ENCODE measurements at regions not wholly inside any gene's neighbourhood (a gene's known extent, or its start where the extent isn't known, plus 50 kb on each side); places are given as distances from the start of the nearest gene placed in this dataset.

GRCh38 chr10:125482637-125483036 lies 200.3 kb downstream of the TEX36 start:
- no peaks in the 10 kb centered on the region for H3K9me3 ChIP-seq (replicated peaks; ENCODE audit: control insufficient read depth, insufficient read depth, low read length)
- CTCF ChIA-PET, result interaction anchor here (0.6 kb wide), 1 partner anchor 33 kb away, joined by 3 read pairs; no protein-coding TSS in a partner anchor
- H2AFZ ChIP-seq (ENCODE audit: control insufficient read depth, low read depth, low read length), result no peak overlapping the region
- no peaks in the 10 kb centered on the region for H3K79me2 ChIP-seq (ENCODE audit: control insufficient read depth, insufficient read depth, low read length)
- SMC1A ChIA-PET (ENCODE audit: uncharacterized antibody, unreplicated experiment), result no interaction called here
- in situ Hi-C loops (cut with MboI) (no loop called here), intact Hi-C loops (cut with micrococcal nuclease; ENCODE audit: unreplicated experiment) (no loop called here)
- no peak overlapping the region for H3K27ac ChIP-seq (ENCODE audit: control insufficient read depth, insufficient read depth)
- no peaks in the 10 kb centered on the region for H3K27me3 ChIP-seq (replicated peaks in 1 of 2; ENCODE audit: control insufficient read depth in 2 of 2, insufficient read depth in 2 of 2, low read length in 1 of 2)
- BruUV-seq (replicated peaks), result no TSS peak
- H3K4me3 ChIP-seq, result no peak overlapping the region
- RAD21 ChIA-PET (ENCODE audit: unreplicated experiment), result no interaction called here
- ATAC-seq, result no peak
- 37% methylated on average over 5 of the region's 5 CpGs for WGBS (ENCODE audit: insufficient coverage, insufficient replicate concordance, low lambda C conversion rate, missing lambda C conversion rate)
- POLR2A ChIA-PET, result no interaction called here
- no peak for DNase-seq (ENCODE audit: low read depth, low spot score)
- H3K9ac ChIP-seq (ENCODE audit: control insufficient read depth, insufficient read depth, low read length), result no peak overlapping the region
- no peak overlapping the region for H3K4me2 ChIP-seq (ENCODE audit: control insufficient read depth, insufficient read depth)
- no peaks in the 10 kb centered on the region for H4K20me1 ChIP-seq (ENCODE audit: control insufficient read depth, insufficient read depth)
- H3K36me3 ChIP-seq (ENCODE audit: control insufficient read depth in 2 of 2, insufficient read depth in 2 of 2, low read length in 1 of 2), result no peaks in the 10 kb centered on the region
- H3K4me1 ChIP-seq (ENCODE audit: control insufficient read depth, insufficient read depth, low read length), result no peaks in the 10 kb centered on the region
- TF ChIP-seq CHD1 (IDR thresholded peaks at IDR 0.05; ENCODE audit: low read depth, low read length), result no peak
- TF ChIP-seq NFIC (IDR thresholded peaks at IDR 0.05; ENCODE audit: low read depth, low read length), result no peak
- TF ChIP-seq CBX3 (IDR thresholded peaks at IDR 0.05; ENCODE audit: borderline replicate concordance, low read depth), result no peak
- TF ChIP-seq MTA3 (IDR thresholded peaks at IDR 0.05; ENCODE audit: borderline replicate concordance, low read length), result no peak
- no peak for TF ChIP-seq BCL11A (IDR thresholded peaks at IDR 0.05; ENCODE audit: low read depth, low read length)
- no peak for TF ChIP-seq MEF2A (IDR thresholded peaks at IDR 0.05; ENCODE audit: insufficient read depth, low read depth, low read length)
- no peak for TF ChIP-seq SIX5 (IDR thresholded peaks at IDR 0.05; ENCODE audit: low read depth, low read length, severe bottlenecking)
- TF ChIP-seq GABPA (IDR thresholded peaks at IDR 0.05; ENCODE audit: low read depth), result no peak
- TF ChIP-seq, protein P1, sequence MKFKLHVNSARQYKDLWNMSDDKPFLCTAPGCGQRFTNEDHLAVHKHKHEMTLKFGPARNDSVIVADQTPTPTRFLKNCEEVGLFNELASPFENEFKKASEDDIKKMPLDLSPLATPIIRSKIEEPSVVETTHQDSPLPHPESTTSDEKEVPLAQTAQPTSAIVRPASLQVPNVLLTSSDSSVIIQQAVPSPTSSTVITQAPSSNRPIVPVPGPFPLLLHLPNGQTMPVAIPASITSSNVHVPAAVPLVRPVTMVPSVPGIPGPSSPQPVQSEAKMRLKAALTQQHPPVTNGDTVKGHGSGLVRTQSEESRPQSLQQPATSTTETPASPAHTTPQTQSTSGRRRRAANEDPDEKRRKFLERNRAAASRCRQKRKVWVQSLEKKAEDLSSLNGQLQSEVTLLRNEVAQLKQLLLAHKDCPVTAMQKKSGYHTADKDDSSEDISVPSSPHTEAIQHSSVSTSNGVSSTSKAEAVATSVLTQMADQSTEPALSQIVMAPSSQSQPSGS (IDR thresholded peaks at IDR 0.05; ENCODE audit: low read length), result no peak
- no peak for TF ChIP-seq ZBTB4 (CRISPR knock-in tag; IDR thresholded peaks at IDR 0.05)
- FAIRE-seq, result no peak
